ENCODE measurements at regions not wholly inside any gene's neighbourhood (a gene's known extent, or its start where the extent isn't known, plus 50 kb on each side); places are given as distances from the start of the nearest gene placed in this dataset.

GRCh38 chr5:15026011-15026893 is 154.7 kb upstream of the ANKH start:
- DNase-seq (ENCODE audit: low spot score) = no peak
- H3K4me1 ChIP-seq (ENCODE audit: insufficient read depth, low read length, poor library complexity, severe bottlenecking) = no peaks in the 10 kb centered on the region
- no peaks in the 10 kb centered on the region for H3K27me3 ChIP-seq (replicated peaks; ENCODE audit: insufficient read depth, low read depth, low read length, poor library complexity)
- BruUV-seq (replicated peaks) = no TSS peak
- no peaks in the 10 kb centered on the region for H3K36me3 ChIP-seq (ENCODE audit: insufficient read depth, low read length, poor library complexity, severe bottlenecking)
- POLR2A ChIA-PET (ENCODE audit: low non-redundant PET) = no interaction called here
- H3K4me3 ChIP-seq (ENCODE audit: low read depth, low read length, poor library complexity, severe bottlenecking) = no peak overlapping the region
- H3K9me3 ChIP-seq (ENCODE audit: low read depth, low read length, poor library complexity, severe bottlenecking) = no peaks in the 10 kb centered on the region
- intact Hi-C loops (cut with micrococcal nuclease; ENCODE audit: unreplicated experiment) = no loop called here
- no peak overlapping the region for H3K27ac ChIP-seq (ENCODE audit: low read depth, low read length, poor library complexity, severe bottlenecking)
- CTCF ChIA-PET = no interaction called here
- no peak for TF ChIP-seq CTCF (conservative IDR thresholded peaks at IDR 0.05; ENCODE audit: low read depth, low read length)
- TF ChIP-seq EZH2 (IDR thresholded peaks at IDR 0.05; ENCODE audit: borderline replicate concordance, low read depth, low read length, poor library complexity, severe bottlenecking) = no peak

GRCh38 chr5:15023846-15024245 is 152.3 kb upstream of the ANKH start:
- Histone ChIP-seq H3K36me3 (ENCODE audit: insufficient read depth, low read length, poor library complexity, severe bottlenecking) (no peaks in the 10 kb centered on the region), H3K9me3 (ENCODE audit: low read depth, low read length, poor library complexity, severe bottlenecking) (no peaks in the 10 kb centered on the region), H3K4me3 (ENCODE audit: low read depth, low read length, poor library complexity, severe bottlenecking) (no peak overlapping the region), H3K27me3 (replicated peaks; ENCODE audit: insufficient read depth, low read depth, low read length, poor library complexity) (no peaks in the 10 kb centered on the region), H3K27ac (ENCODE audit: low read depth, low read length, poor library complexity, severe bottlenecking) (no peak overlapping the region), H3K4me1 (ENCODE audit: insufficient read depth, low read length, poor library complexity, severe bottlenecking) (no peaks in the 10 kb centered on the region)
- ChIA-PET CTCF (no interaction called here), POLR2A (ENCODE audit: low non-redundant PET) (no interaction called here)
- BruUV-seq (replicated peaks) = no TSS peak
- TF ChIP-seq EZH2 (IDR thresholded peaks at IDR 0.05; ENCODE audit: borderline replicate concordance, low read depth, low read length, poor library complexity, severe bottlenecking) = no peak
- no peak for TF ChIP-seq CTCF (conservative IDR thresholded peaks at IDR 0.05; ENCODE audit: low read depth, low read length)
- intact Hi-C loops (cut with micrococcal nuclease; ENCODE audit: unreplicated experiment) = no loop called here
- no peak for DNase-seq (ENCODE audit: low spot score)

- no peaks in the 10 kb centered on the region for H3K27me3 ChIP-seq (replicated peaks; ENCODE audit: insufficient read depth, low read depth, low read length, poor library complexity)
- no peaks in the 10 kb centered on the region for H3K9me3 ChIP-seq (ENCODE audit: low read depth, low read length, poor library complexity, severe bottlenecking)
- ChIA-PET CTCF (no interaction called here), POLR2A (ENCODE audit: low non-redundant PET) (no interaction called here)
- intact Hi-C loops (cut with micrococcal nuclease; ENCODE audit: unreplicated experiment) = no loop called here
- no peak overlapping the region for H3K27ac ChIP-seq (ENCODE audit: low read depth, low read length, poor library complexity, severe bottlenecking)
- BruUV-seq (replicated peaks) = no TSS peak
- DNase-seq (ENCODE audit: low spot score) = no peak
- no peak overlapping the region for H3K4me3 ChIP-seq (ENCODE audit: low read depth, low read length, poor library complexity, severe bottlenecking)
- no peaks in the 10 kb centered on the region for H3K4me1 ChIP-seq (ENCODE audit: insufficient read depth, low read length, poor library complexity, severe bottlenecking)
- no peaks in the 10 kb centered on the region for H3K36me3 ChIP-seq (ENCODE audit: insufficient read depth, low read length, poor library complexity, severe bottlenecking)
- TF ChIP-seq CTCF (conservative IDR thresholded peaks at IDR 0.05; ENCODE audit: low read depth, low read length) = no peak
- TF ChIP-seq EZH2 (IDR thresholded peaks at IDR 0.05; ENCODE audit: borderline replicate concordance, low read depth, low read length, poor library complexity, severe bottlenecking) = no peak
Observed at GRCh38 chr5:15023266-15023665, 151.7 kb upstream of the ANKH start.
